HepG2 (cell line): ENCODE measurements at regions not wholly inside any gene's neighbourhood (a gene's known extent, or its start where the extent isn't known, plus 50 kb on each side); places are given as distances from the start of the nearest gene placed in this dataset.

Experiments used
- GATAD1 ChIP-seq: IDR thresholded peaks from 2 replicates; pipeline ENCODE4 v1.6.1; 2016; ENCODE audit warnings: missing genetic modification reagents, missing compliant biosample characterization
- GLMP ChIP-seq: sonication (generic); formaldehyde crosslinking; IDR thresholded peaks from 2 replicates; pipeline ENCODE4 v1.9.0; 2021; ENCODE audit warnings: missing genetic modification reagents, mild to moderate bottlenecking, borderline replicate concordance
- HNRNPUL1 ChIP-seq: fragments of 200-400 bp; formaldehyde crosslinking; IDR thresholded peaks from 2 replicates; pipeline ENCODE4 v1.6.1; 2017; ENCODE audit warnings: low read depth, mild to moderate bottlenecking, low read length, moderate library complexity
- MED13 ChIP-seq: sonication (generic); formaldehyde crosslinking; IDR thresholded peaks from 2 replicates; pipeline ENCODE4 v1.5.0; 2020; ENCODE audit warnings: missing genetic modification reagents
- NCOA1 ChIP-seq: sonication (generic); formaldehyde crosslinking; IDR thresholded peaks from 2 replicates; pipeline ENCODE4 v1.9.0; 2021; ENCODE audit warnings: missing genetic modification reagents
- SMAD1 ChIP-seq: sonication (generic); formaldehyde crosslinking; IDR thresholded peaks from 2 replicates; pipeline ENCODE4 v1.4.0; 2020; ENCODE audit warnings: missing genetic modification reagents, low read depth, mild to moderate bottlenecking, borderline replicate concordance
- ZBTB37 ChIP-seq: sonication (generic); formaldehyde crosslinking; IDR thresholded peaks from 2 replicates; pipeline ENCODE4 v1.4.0; 2020; ENCODE audit warnings: mild to moderate bottlenecking, missing genetic modification reagents
- ZNF407 ChIP-seq: sonication (generic); formaldehyde crosslinking; IDR thresholded peaks from one replicate; pipeline ENCODE4 v1.5.1; 2020; ENCODE audit warnings: mild to moderate bottlenecking, missing genetic modification reagents; ENCODE audit errors: not compliant biosample characterization
- ZNF788 ChIP-seq: sonication (generic); formaldehyde crosslinking; IDR thresholded peaks from 2 replicates; pipeline ENCODE4 v1.5.0; 2020; ENCODE audit warnings: mild to moderate bottlenecking, missing genetic modification reagents, borderline replicate concordance
- ZSCAN29 ChIP-seq: sonication (generic); formaldehyde crosslinking; conservative IDR thresholded peaks from 2 replicates; pipeline ENCODE4 v1.4.0; 2020; ENCODE audit warnings: mild to moderate bottlenecking, missing genetic modification reagents

- TF ChIP-seq ZNF407 = no peak
- no peak for TF ChIP-seq HNRNPUL1
- TF ChIP-seq MED13 (CRISPR knock-in tag) = no peak
- no peak for TF ChIP-seq ZNF788 (CRISPR knock-in tag)
- no peak for TF ChIP-seq ZBTB37 (CRISPR knock-in tag)
- no peak for TF ChIP-seq NCOA1 (CRISPR knock-in tag)
- no peak for TF ChIP-seq SMAD1 (CRISPR knock-in tag)
- no peak for TF ChIP-seq GLMP (CRISPR knock-in tag)
- TF ChIP-seq ZSCAN29 (CRISPR knock-in tag) = no peak
- TF ChIP-seq GATAD1 (CRISPR knock-in tag) = no peak
Measured at GRCh38 chr5:73291873-73292272, 118.9 kb downstream of the TMEM174 start (continued).
